Fibroblast of the conjunctiva (primary cell): ENCODE measurements at regions not wholly inside any gene's neighbourhood (a gene's known extent, or its start where the extent isn't known, plus 50 kb on each side); places are given as distances from the start of the nearest gene placed in this dataset.

Source experiments
- DNase-seq: peaks from one replicate; pipeline ENCODE4 v3.0.0-alpha.2; 2010; ENCODE audit warnings: low read depth

GRCh38 chr2:163456953-163457743 lies 278.7 kb downstream of the FIGN start:
- DNase-seq, result no peak

GRCh38 chr2:163455815-163456214 lies 280.0 kb downstream of the FIGN start:
- no peak for DNase-seq

GRCh38 chr2:163453920-163454319 lies 281.9 kb downstream of the FIGN start:
- DNase-seq, result no peak

GRCh38 chr2:163441603-163442002 lies 294.2 kb downstream of the FIGN start:
- DNase-seq, result no peak

- no peak for DNase-seq
Measured at GRCh38 chr2:163436963-163437362, 298.8 kb downstream of the FIGN start.

GRCh38 chr2:163428187-163428586 lies 307.6 kb downstream of the FIGN start:
- DNase-seq, result no peak

- DNase-seq, result no peak
Measured at GRCh38 chr2:163420604-163421003, 315.2 kb downstream of the FIGN start.

- no peak for DNase-seq
Measured at GRCh38 chr2:163419000-163419830, 316.6 kb downstream of the FIGN start.

GRCh38 chr2:163417596-163418337 lies 318.0 kb downstream of the FIGN start:
- no peak for DNase-seq

GRCh38 chr2:163414121-163414520 lies 321.7 kb downstream of the FIGN start:
- DNase-seq, result no peak

- no peak for DNase-seq
Measured at GRCh38 chr2:163407296-163407695, 328.5 kb downstream of the FIGN start.

- no peak for DNase-seq
Measured at GRCh38 chr2:163405298-163405697, 330.5 kb downstream of the FIGN start.

- DNase-seq, result peak; percentile 2
Measured at GRCh38 chr2:163401481-163401880, 334.3 kb downstream of the FIGN start.

GRCh38 chr2:163397451-163397850 lies 338.4 kb downstream of the FIGN start:
- no peak for DNase-seq

- no peak for DNase-seq
Measured at GRCh38 chr2:163395602-163396001, 340.2 kb downstream of the FIGN start.

GRCh38 chr2:163389838-163390237 lies 346.0 kb downstream of the FIGN start:
- no peak for DNase-seq

GRCh38 chr2:163375472-163375871 lies 360.3 kb downstream of the FIGN start:
- no peak for DNase-seq

- DNase-seq, result no peak
Measured at GRCh38 chr2:163375070-163375469, 360.7 kb downstream of the FIGN start.

- no peak for DNase-seq
Measured at GRCh38 chr2:163374282-163374681, 361.5 kb downstream of the FIGN start.

GRCh38 chr2:163373496-163373895 lies 362.3 kb downstream of the FIGN start:
- DNase-seq, result no peak

GRCh38 chr2:163370169-163370886 lies 365.5 kb downstream of the FIGN start:
- DNase-seq, result no peak

GRCh38 chr2:163369111-163369510 lies 366.7 kb downstream of the FIGN start:
- no peak for DNase-seq
